GM03348 (cell line): ENCODE measurements at regions not wholly inside any gene's neighbourhood (a gene's known extent, or its start where the extent isn't known, plus 50 kb on each side); places are given as distances from the start of the nearest gene placed in this dataset.

Experiments
- DNase-seq: peaks from one replicate; pipeline ENCODE4 v3.0.0; 2012; ENCODE audit warnings: low spot score

DNA sequence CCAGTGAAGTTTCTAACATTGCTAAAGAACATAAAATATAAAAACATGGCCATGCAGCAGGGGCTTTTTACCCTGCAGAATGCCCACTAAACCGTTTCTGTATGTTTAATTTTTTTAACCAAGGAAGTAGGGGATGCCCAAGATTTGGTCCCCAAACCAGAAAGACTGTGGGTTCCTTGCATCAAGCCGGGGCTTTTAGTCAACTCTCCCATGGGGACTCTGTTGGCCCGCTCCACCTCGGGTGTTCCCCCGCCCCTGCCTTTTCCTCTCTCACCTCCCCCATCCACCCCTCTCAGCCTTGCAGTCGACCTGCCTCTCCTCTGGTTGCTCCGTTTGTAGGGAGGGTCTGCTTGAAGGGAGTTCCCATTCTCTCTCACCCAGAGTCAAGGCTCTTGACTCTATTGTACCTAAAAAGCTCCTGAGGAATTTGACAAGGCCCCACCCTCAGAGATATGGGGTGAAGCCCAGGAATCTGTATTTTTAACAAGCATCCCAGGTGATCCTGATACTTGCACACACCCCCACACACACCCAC lies 117.5 kb downstream of the TOMM20 start:
- no peak for DNase-seq

DNA sequence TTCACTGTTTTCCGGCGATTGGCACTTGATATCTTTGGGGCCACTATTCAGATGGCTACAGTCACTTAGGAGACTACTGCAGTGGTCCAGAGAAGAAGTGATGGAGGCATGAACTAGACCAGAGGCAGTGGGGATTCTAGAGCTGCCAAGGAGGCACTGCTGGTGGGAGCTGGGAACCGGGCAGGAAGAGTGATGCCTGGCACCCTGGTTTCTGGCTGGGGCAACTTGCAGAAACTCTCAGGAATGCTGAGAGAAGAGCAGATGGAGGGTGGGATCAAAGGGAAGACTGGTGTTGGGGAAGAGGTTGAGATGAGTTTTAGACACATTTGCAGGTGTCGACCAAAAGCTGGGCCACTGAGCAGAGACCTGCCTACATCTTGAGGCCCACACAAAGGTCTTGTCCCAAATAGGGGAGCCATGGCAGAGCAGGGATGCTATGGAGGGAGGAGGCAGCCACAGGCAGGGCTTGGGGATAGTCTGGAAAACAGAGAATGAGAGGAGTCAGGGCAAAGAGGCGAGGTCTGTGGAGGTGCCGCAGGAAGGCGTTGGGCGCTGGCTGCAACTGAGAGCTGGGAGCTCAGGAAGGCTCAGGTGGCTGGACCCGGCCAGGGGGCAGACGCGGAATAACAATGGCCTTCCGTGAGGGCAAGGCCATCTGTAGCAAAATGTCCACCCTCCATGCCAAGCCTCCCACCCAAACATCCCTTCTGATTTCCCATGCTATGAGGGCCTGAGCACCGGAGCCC lies 118.9 kb downstream of the TOMM20 start:
- DNase-seq: no peak

- no peak for DNase-seq
These were observed 119.6 kb downstream of the TOMM20 start for GRCh38 chr1:235009074-235009473.

DNA sequence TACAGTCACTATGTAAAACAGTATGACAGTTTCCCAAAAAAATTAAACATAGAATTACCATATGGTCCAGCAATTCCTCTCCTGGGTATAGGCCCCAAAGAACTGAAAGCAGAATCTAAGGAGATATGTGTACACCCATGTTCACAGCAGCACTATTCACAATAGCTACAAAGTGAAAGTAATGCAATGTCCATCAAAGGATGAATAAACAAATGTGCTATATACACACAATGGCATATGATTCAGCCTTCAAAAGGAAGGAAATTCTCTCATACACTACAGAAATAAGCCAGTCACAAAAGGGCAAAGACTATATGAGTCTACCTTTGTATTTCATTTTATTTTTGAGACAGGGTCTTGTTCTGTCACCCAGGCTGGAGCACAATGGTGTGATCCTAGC lies 120.4 kb downstream of the TOMM20 start:
- DNase-seq: no peak

GRCh38 chr1:235006816-235007215 lies 121.8 kb downstream of the TOMM20 start:
- DNase-seq: no peak

DNA sequence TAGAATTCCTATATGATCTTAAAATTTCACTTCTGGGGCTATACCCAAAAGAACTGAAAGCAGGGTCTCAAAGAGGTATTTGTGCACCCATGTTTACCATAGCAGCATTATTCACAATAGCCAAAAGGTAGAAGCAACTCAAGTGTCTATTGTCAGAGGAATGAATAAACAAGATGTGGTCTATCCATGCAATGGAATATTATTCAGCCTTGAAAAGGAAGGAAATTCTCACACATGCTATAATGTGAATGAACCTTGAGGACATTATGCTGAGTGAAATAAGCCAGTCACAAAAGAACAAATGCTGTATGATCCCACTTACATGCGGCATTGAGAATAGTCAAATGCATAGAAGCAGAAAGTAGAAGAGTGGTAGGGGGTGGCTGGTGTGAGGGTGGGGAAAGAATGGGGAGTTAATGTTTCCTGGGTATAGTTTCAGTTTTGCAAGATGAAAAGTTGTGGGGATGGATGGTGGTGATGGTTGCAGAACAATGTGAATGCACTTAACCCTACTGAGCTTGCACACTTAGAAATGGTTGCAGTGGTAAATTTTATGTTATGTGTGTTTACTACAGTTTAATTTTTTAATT lies 122.4 kb downstream of the TOMM20 start:
- no peak for DNase-seq

- no peak for DNase-seq
These were observed 123.7 kb downstream of the TOMM20 start for GRCh38 chr1:235004840-235005391.

DNA sequence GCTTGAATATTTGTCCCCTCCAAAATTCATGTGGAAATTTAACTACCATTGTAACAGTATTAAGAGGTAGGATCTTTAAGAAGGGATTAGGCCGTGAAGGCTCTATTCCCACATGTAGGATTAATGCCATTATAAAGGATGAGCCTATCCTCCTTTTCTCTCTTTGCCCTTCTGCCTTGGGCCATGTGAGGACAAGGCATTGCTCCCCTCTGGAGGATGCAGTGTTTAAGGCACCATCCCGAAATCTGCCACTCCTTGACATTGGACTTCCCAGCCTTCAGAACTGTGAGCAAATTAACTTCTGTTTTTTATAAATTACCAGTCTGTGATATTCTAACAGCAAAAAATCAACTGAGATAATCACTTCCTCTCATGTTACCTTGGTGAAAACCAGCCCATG lies 124.4 kb downstream of the TOMM20 start:
- no peak for DNase-seq

DNA sequence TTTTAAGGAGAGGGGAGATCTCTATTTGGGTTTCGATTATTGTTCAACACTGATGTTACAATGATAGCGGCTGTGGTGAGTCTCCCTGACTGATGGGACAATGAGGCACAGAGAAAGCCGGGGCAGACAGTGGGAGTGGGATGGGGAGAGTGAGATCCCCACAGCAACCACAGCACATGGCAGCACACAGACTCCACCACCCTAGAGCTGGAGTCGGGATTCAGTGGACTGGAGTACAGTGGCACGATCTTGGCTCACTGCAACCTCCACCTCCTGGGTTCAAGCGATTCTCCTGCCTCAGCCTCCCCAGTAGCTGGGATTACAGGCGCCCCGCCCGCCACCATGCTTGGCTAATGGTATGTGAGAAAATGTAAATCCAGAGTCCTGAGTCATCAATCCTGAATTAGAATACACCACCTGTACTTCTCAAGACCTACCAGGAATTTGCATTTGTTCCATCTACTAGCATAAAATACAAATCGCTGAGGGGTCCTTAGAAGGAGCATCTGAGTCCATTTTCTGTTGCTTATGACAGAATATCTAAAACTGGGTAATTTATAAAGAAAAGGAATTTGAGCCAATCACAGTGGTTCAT lies 125.8 kb downstream of the TOMM20 start:
- no peak for DNase-seq

DNA sequence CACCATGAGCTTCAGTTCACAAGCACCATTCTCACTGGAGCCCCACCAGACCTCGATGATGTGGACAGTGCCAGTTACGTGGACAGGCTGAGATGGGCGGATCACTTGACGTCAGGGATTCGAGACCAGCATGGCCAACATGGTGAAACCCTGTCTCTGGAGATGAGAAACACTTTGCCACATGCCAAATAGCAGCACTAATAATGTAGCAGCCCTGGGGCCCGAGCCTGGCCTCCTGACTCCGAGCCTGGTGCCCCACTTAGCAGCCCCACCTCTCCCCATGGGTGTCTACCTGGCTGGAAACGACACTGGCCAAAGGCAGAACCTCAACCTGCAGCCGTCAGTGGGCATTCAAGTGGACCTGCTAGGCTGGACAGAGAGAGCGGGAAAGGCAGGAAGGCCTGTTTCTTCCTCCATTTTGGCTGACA lies 129.1 kb downstream of the TOMM20 start:
- no peak for DNase-seq

GRCh38 chr1:234997896-234998741 lies 130.5 kb downstream of the TOMM20 start:
- DNase-seq: no peak

DNA sequence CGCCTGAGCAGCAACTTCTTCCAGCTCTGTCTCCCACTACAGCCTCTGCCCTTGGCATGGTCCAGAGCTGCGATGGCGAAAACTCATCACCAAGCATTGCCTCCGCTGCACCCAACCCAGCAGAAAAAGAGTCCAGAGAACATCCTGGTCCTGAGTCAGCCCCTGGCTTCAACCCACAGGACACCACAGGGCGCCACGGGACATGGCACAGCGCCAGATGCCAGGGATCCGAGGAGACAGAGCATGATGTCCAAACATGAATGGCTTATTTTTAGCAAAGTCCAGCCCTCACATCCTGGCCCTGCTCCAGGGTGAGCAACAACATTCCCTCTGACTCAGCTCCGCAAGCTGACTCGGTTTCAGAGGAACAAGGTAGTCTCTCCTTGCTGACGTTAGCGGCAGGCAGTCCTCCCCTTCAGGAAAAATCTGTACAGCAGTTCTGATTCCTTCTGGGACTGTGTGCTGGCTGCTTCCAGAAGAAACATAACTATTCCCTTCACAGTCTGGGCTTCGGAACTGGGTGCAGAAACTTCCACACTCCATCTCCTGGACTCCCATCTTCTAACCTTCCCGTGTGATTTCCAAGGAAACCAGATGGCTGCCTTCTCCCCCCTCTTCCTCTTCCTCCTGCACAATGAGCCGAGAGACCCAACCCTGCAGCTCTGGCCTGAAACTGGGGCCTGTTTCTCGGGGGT lies 131.3 kb downstream of the TOMM20 start:
- peak; percentile 83 for DNase-seq

DNA sequence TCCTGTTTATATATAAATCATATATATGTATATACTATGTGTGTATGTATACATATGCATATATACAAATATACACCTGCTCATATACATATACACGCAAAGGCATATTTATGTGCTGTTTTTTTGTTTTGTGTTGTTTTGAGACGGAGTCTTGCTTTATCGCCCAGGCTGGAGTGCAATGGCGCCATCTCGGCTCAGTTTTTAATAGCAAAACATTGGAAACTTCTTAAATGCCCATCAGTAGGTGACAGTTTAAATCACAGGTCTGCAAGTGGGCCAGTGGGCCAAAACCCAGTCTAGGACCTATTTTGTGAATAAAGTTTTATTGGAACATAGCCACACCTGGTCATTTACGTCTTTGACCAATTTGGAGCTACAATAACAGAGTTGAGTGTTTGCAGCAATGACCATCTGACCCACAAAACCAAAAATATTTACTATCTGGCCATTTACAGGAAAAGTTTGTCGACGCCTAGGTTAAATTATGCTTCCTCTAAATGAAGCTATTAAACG lies 132.3 kb downstream of the TOMM20 start:
- no peak for DNase-seq

DNA sequence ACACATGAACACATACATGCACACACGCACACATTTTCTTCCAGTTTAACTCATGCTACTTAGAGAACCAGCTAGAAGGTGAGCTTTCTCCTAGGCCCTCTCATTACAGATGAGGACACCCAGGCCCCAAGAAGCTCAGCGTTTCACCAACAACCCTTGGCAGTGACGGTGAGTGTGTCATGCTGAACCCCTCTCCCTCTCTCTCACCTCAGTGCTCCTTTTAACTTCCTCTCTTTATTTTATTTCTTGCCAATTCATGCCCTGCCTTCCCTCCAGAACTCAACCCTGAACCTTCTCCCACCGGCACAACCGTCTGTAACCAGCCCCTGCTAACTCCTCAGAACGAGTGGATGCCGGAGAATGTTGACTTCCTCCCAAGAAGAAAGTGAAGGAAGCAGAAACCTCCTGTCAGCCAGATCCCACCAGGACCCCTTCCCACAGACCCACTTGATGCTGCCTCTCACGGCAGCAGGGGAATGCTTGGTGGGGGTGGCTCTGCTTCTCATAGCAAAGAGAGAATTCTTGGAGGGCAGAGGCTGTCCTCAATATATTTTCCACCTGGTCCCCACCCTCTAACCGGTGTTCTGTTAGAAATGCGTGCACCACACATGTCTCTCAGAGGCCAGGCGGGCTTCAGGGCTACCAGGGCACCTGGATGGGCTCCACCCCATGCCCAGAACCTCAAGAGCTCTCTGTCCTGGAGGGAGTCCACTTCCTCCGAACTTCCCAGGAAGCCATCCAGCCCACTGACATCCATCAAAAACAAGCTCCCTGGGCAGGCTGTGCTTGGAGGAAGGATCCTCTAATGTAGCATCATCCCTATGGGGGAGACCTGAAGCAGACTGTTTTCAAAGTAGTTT lies 134.0 kb downstream of the TOMM20 start:
- no peak for DNase-seq

DNA sequence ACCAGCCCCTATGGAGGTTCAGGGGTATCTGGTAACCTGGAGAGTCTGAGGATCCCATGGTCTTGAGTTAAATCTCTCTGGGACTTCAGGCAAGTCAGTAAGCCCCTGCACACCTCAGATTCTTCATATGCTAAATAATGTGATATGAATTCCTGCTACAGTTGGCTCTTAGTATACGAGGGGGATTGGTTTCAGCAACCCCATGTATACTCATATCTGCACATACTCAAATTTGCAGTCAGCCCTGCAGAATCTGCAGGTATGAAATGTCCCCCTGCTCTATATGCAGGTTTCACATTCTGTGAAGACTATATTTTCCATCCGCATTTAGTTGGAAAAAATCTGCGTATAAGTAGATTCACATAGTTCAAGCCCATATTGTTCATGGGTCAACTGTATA lies 136.6 kb downstream of the TOMM20 start:
- DNase-seq: no peak

DNA sequence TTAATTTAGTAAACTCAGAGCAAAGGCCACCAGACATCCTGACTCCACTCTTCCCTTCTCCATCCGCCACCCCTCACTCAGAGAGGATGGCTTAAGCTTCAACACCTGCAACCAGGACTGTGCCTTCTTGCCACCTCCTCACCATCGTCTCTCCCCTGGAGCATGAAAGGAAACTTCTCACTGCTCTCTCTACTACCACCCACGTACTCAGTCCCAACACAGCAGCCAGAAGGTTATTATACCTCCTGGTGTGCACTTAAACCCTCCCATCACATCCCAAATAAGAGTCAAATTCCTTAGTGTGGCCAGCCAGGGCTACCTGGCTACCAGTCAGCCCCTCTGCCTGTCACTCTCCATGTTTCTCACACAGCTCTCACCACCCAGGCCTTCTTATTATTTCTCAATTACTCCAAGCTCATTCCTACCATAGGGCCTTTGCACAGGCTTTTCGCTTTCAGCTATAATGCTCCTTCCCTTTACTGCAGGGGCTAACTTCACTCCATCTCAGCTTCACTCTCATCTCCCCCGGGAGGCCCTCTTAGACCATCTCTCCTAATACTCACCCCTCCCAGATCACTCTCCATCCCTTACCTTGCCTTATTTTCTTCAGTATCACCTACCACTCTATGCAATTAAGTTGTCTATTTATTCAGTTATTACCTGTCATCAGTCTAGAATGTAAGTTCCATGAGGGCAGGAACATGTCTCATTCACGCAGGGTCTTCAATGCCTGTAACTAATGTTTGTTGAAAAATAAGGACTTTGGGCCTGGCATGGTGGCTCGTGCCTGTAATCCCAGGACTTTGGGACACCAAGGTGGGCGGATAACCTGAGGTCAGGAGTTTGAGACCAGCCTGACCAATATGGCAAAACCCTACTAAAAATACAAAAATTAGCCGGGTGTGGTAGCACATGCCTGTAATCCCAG lies 137.5 kb downstream of the TOMM20 start:
- no peak for DNase-seq

- DNase-seq: no peak
These were observed 138.3 kb downstream of the TOMM20 start for GRCh38 chr1:234990328-234990675.

- no peak for DNase-seq
These were observed 138.9 kb downstream of the TOMM20 start for GRCh38 chr1:234989479-234990327.
